Suppressor macrophage treated with lipopolysaccharide for 4 hours (primary cell): ENCODE measurements at regions not wholly inside any gene's neighbourhood (a gene's known extent, or its start where the extent isn't known, plus 50 kb on each side); places are given as distances from the start of the nearest gene placed in this dataset.
"Not testable (repeated sequence)": the region's sequence is repeated elsewhere in the genome, so short reads cannot be mapped to it uniquely, and the experiment has no call there.

Experiments
- DNase-seq: peaks from one replicate; pipeline ENCODE4 v3.0.0-alpha.2; 2020

- DNase-seq = no peak
Measured at GRCh38 chr7:89934101-89934500, 220.2 kb upstream of the STEAP1 start.

- DNase-seq = no peak
Measured at GRCh38 chr7:89943525-89944050, 210.7 kb upstream of the STEAP1 start.

- no peak for DNase-seq
Measured at GRCh38 chr7:89958525-89959068, 195.7 kb upstream of the STEAP1 start.

GRCh38 chr7:89966067-89966664 is 188.1 kb upstream of the STEAP1 start:
- DNase-seq = no peak

- no peak for DNase-seq
Measured at GRCh38 chr7:89975577-89975976, 178.7 kb upstream of the STEAP1 start.

- DNase-seq = no peak
Measured at GRCh38 chr7:89987665-89988064, 166.6 kb upstream of the STEAP1 start.

GRCh38 chr7:89988074-89988473 is 166.2 kb upstream of the STEAP1 start:
- no peak for DNase-seq

- no peak for DNase-seq
Measured at GRCh38 chr7:89989454-89989853, 164.8 kb upstream of the STEAP1 start.

GRCh38 chr7:89994483-89994882 is 159.8 kb upstream of the STEAP1 start:
- no peak for DNase-seq

GRCh38 chr7:89998554-89998953 is 155.7 kb upstream of the STEAP1 start:
- DNase-seq = no peak

GRCh38 chr7:90005836-90006235 is 148.4 kb upstream of the STEAP1 start:
- DNase-seq = no peak

- DNase-seq = no peak
Measured at GRCh38 chr7:90007001-90007654, 147.1 kb upstream of the STEAP1 start.

GRCh38 chr7:90007831-90008230 is 146.4 kb upstream of the STEAP1 start:
- DNase-seq = no peak

- no peak for DNase-seq
Measured at GRCh38 chr7:90022213-90022612, 132.1 kb upstream of the STEAP1 start.

- DNase-seq = no peak
Measured at GRCh38 chr7:90025771-90026170, 128.5 kb upstream of the STEAP1 start.

GRCh38 chr7:90033850-90034249 is 120.4 kb upstream of the STEAP1 start:
- no peak for DNase-seq

- DNase-seq = no peak
Measured at GRCh38 chr7:90053094-90053493, 101.2 kb upstream of the STEAP1 start.

- no peak for DNase-seq
Measured at GRCh38 chr7:90061077-90061476, 93.2 kb upstream of the STEAP1 start.

GRCh38 chr7:90064370-90064769 is 89.9 kb upstream of the STEAP1 start:
- DNase-seq = no peak

- DNase-seq = no peak
Measured at GRCh38 chr7:90067171-90067570, 87.1 kb upstream of the STEAP1 start.

GRCh38 chr7:90070238-90070637 is 84.0 kb upstream of the STEAP1 start:
- DNase-seq = not testable (repeated sequence)

GRCh38 chr7:90078921-90079320 is 75.3 kb upstream of the STEAP1 start:
- no peak for DNase-seq

GRCh38 chr7:90081621-90082020 is 72.6 kb upstream of the STEAP1 start:
- DNase-seq = no peak

- DNase-seq = no peak
Measured at GRCh38 chr7:90092506-90092905, 61.8 kb upstream of the STEAP1 start.

GRCh38 chr7:90094030-90094429 is 60.2 kb upstream of the STEAP1 start:
- no peak for DNase-seq
